GM19468 (cell line): ENCODE measurements at regions not wholly inside any gene's neighbourhood (a gene's known extent, or its start where the extent isn't known, plus 50 kb on each side); places are given as distances from the start of the nearest gene placed in this dataset.
"Not testable (repeated sequence)": the region's sequence is repeated elsewhere in the genome, so short reads cannot be mapped to it uniquely, and the experiment has no call there.

ENCODE experiments used
- ATAC-seq: cut with Tn5 transposase; IDR thresholded peaks from one replicate; pipeline ENCODE4 v1.9.1; 2021; ENCODE audit warnings: mild to moderate bottlenecking, moderate library complexity, moderate number of reproducible peaks; ENCODE audit not compliant: unreplicated experiment; ENCODE audit errors: extremely low read depth

- ATAC-seq: no peak
Measured at GRCh38 chr4:188783175-188783574, 643.9 kb downstream of the TRIML1 start.

- no peak for ATAC-seq
Measured at GRCh38 chr4:188783606-188784160, 644.4 kb downstream of the TRIML1 start.

- ATAC-seq: not testable (repeated sequence)
Measured at GRCh38 chr4:188796600-188796999, 657.4 kb downstream of the TRIML1 start.

- not testable (repeated sequence) for ATAC-seq
Measured at GRCh38 chr4:188797011-188797410, 657.8 kb downstream of the TRIML1 start.

GRCh38 chr4:188804861-188805260 lies 665.6 kb downstream of the TRIML1 start:
- no peak for ATAC-seq

- ATAC-seq: no peak
Measured at GRCh38 chr4:188811121-188811520, 671.9 kb downstream of the TRIML1 start.

GRCh38 chr4:188812644-188813043 lies 673.4 kb downstream of the TRIML1 start:
- ATAC-seq: no peak

GRCh38 chr4:188818300-188818699 lies 679.1 kb downstream of the TRIML1 start:
- ATAC-seq: no peak

GRCh38 chr4:188819233-188819632 lies 680.0 kb downstream of the TRIML1 start:
- no peak for ATAC-seq

GRCh38 chr4:188821500-188821899 lies 682.3 kb downstream of the TRIML1 start:
- no peak for ATAC-seq

GRCh38 chr4:188822698-188823097 lies 683.5 kb downstream of the TRIML1 start:
- no peak for ATAC-seq

GRCh38 chr4:188824553-188824952 lies 685.3 kb downstream of the TRIML1 start:
- ATAC-seq: no peak

GRCh38 chr4:188826393-188826792 lies 687.2 kb downstream of the TRIML1 start:
- no peak for ATAC-seq

- ATAC-seq: no peak
Measured at GRCh38 chr4:188839704-188840103, 700.5 kb downstream of the TRIML1 start.

GRCh38 chr4:188841523-188841922 lies 702.3 kb downstream of the TRIML1 start:
- no peak for ATAC-seq

GRCh38 chr4:188854436-188854835 lies 715.2 kb downstream of the TRIML1 start:
- ATAC-seq: no peak

- no peak for ATAC-seq
Measured at GRCh38 chr4:188858696-188859095, 719.5 kb downstream of the TRIML1 start.

- no peak for ATAC-seq
Measured at GRCh38 chr4:188864741-188865140, 725.5 kb downstream of the TRIML1 start.

GRCh38 chr4:188867796-188868195 lies 728.6 kb downstream of the TRIML1 start:
- ATAC-seq: no peak

- ATAC-seq: no peak
Measured at GRCh38 chr4:188869581-188869980, 730.3 kb downstream of the TRIML1 start.

- ATAC-seq: no peak
Measured at GRCh38 chr4:188872809-188873208, 733.6 kb downstream of the TRIML1 start.

- no peak for ATAC-seq
Measured at GRCh38 chr4:188876881-188877280, 737.6 kb downstream of the TRIML1 start.

GRCh38 chr4:188879598-188879997 lies 740.4 kb downstream of the TRIML1 start:
- no peak for ATAC-seq
